ENCODE measurements at regions not wholly inside any gene's neighbourhood (a gene's known extent, or its start where the extent isn't known, plus 50 kb on each side); places are given as distances from the start of the nearest gene placed in this dataset.

DNA sequence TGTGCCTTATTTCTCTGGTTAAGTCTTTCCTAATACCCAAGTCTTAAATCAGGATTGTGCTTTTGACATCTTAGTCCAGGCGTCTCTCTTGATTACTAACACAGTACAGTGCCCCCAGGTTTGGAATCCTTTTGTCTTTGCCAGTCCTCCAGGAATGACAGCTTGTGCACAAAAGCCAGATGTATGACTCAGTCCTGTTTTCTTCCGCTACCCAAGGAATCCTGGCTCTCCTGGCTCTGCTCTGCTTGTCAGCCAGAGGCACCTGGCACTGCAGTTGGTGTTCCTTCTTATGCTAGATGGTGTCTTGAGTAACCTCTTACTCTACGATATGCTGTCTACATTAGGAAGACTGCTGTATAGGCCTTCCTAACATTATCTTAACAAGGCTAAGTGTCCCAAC lies 728.2 kb upstream of the NECTIN3 start:
- Histone ChIP-seq H3K36me3 (ENCODE audit: control insufficient read depth, insufficient read depth, low read length) (no peaks in the 10 kb centered on the region), H3K4me3 (ENCODE audit: low read depth, low read length) (no peak overlapping the region), H3K27me3 (ENCODE audit: control insufficient read depth, insufficient read depth, low read length) (no peaks in the 10 kb centered on the region)
- peak; percentile 62 for DNase-seq (ENCODE audit: low read depth)
- no peak for FAIRE-seq
- TF ChIP-seq, protein P1, sequence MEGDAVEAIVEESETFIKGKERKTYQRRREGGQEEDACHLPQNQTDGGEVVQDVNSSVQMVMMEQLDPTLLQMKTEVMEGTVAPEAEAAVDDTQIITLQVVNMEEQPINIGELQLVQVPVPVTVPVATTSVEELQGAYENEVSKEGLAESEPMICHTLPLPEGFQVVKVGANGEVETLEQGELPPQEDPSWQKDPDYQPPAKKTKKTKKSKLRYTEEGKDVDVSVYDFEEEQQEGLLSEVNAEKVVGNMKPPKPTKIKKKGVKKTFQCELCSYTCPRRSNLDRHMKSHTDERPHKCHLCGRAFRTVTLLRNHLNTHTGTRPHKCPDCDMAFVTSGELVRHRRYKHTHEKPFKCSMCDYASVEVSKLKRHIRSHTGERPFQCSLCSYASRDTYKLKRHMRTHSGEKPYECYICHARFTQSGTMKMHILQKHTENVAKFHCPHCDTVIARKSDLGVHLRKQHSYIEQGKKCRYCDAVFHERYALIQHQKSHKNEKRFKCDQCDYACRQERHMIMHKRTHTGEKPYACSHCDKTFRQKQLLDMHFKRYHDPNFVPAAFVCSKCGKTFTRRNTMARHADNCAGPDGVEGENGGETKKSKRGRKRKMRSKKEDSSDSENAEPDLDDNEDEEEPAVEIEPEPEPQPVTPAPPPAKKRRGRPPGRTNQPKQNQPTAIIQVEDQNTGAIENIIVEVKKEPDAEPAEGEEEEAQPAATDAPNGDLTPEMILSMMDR (IDR thresholded peaks at IDR 0.05; ENCODE audit: insufficient read depth, low read length, severe bottlenecking) = no peak

DNA sequence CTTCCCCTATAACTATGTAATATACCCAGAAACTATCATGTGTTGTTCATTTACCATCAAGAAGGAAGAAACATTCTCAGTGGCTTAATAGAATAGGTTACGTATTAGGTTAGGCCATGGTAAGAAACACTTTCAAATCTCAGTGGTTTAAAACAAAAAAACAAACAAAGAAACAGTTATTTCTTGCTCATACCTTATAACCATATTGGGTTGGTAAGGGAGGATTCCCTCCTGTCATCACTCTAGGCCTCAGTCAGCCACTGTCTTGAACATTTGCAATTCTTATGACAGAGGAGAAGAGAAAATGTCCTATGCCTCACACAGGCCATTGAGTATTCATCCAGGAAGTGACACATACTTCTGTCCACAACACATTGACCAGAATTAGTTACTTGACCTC lies 727.7 kb upstream of the NECTIN3 start:
- Histone ChIP-seq H3K27me3 (ENCODE audit: control insufficient read depth, insufficient read depth, low read length) (no peaks in the 10 kb centered on the region), H3K36me3 (ENCODE audit: control insufficient read depth, insufficient read depth, low read length) (no peaks in the 10 kb centered on the region), H3K4me3 (ENCODE audit: low read depth, low read length) (no peak overlapping the region)
- FAIRE-seq (no peak), DNase-seq (ENCODE audit: low read depth) (peak; percentile 22)
- TF ChIP-seq, protein P1 (IDR thresholded peaks at IDR 0.05; ENCODE audit: insufficient read depth, low read length, severe bottlenecking) = no peak

- H3K4me3 ChIP-seq (ENCODE audit: low read depth, low read length) = no peak overlapping the region
- TF ChIP-seq, protein P1 (IDR thresholded peaks at IDR 0.05; ENCODE audit: insufficient read depth, low read length, severe bottlenecking) = no peak
- DNase-seq (ENCODE audit: low read depth) (no peak), FAIRE-seq (no peak)
- H3K27me3 ChIP-seq (ENCODE audit: control insufficient read depth, insufficient read depth, low read length) = no peaks in the 10 kb centered on the region
- no peaks in the 10 kb centered on the region for H3K36me3 ChIP-seq (ENCODE audit: control insufficient read depth, insufficient read depth, low read length)
Measured at GRCh38 chr3:110344487-110344886, 727.1 kb upstream of the NECTIN3 start.

- TF ChIP-seq, protein P1 (IDR thresholded peaks at IDR 0.05; ENCODE audit: insufficient read depth, low read length, severe bottlenecking) = no peak
- H3K27me3 ChIP-seq (ENCODE audit: control insufficient read depth, insufficient read depth, low read length) = no peaks in the 10 kb centered on the region
- H3K4me3 ChIP-seq (ENCODE audit: low read depth, low read length) = no peak overlapping the region
- H3K36me3 ChIP-seq (ENCODE audit: control insufficient read depth, insufficient read depth, low read length) = no peaks in the 10 kb centered on the region
- FAIRE-seq (no peak), DNase-seq (ENCODE audit: low read depth) (no peak)
Measured at GRCh38 chr3:110344897-110345767, 726.5 kb upstream of the NECTIN3 start.

DNA sequence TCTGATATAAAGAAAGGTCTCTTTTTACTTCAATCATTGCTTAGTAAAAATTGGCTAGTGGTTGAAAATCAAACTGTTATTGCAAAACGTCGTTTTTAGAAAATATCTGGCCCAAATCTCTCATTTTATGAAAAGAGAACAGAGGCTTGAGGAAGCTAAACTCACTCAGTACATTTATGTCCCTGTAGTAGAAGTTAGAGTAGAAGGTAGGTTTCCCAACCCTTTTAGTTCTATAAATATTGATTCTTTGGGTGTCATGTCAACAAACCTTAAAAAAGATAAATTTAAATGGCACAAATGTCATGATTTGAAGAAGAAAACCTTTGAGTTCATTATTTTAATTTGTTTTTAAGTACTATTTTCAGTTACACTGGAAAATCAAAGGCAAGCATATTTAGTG lies 722.3 kb upstream of the NECTIN3 start:
- no peaks in the 10 kb centered on the region for H3K27me3 ChIP-seq (ENCODE audit: control insufficient read depth, insufficient read depth, low read length)
- no peak for DNase-seq (ENCODE audit: low read depth)
- TF ChIP-seq, protein P1 (IDR thresholded peaks at IDR 0.05; ENCODE audit: insufficient read depth, low read length, severe bottlenecking) = no peak
- FAIRE-seq = no peak
- no peak overlapping the region for H3K4me3 ChIP-seq (ENCODE audit: low read depth, low read length)
- H3K36me3 ChIP-seq (ENCODE audit: control insufficient read depth, insufficient read depth, low read length) = no peaks in the 10 kb centered on the region

All from bronchial epithelial cell (primary cell).